ENCODE measurements at regions not wholly inside any gene's neighbourhood (a gene's known extent, or its start where the extent isn't known, plus 50 kb on each side); places are given as distances from the start of the nearest gene placed in this dataset.

GRCh38 chr1:222979561-222979960 lies 163.5 kb downstream of the TLR5 start:
- CTCF ChIA-PET: no interaction called here
- H3K27ac Mint-ChIP-seq: no peak overlapping the region

GRCh38 chr1:222987674-222988076 lies 155.4 kb downstream of the TLR5 start:
- no peak for TF ChIP-seq CTCF (IDR thresholded peaks at IDR 0.05)
- ChIA-PET CTCF (no interaction called here), POLR2A (no interaction called here)
- DNase-seq (no peak), ATAC-seq (ENCODE audit: poor library complexity) (no peak)
- no peaks in the 10 kb centered on the region for H3K27me3 Mint-ChIP-seq
- Histone ChIP-seq H3K4me1 (ENCODE audit: insufficient read depth, low read length) (no peaks in the 10 kb centered on the region), H3K27ac (ENCODE audit: low read depth in 1 of 2, low read length in 2 of 2) (no peak overlapping the region), H3K27me3 (ENCODE audit: control insufficient read depth in 1 of 2, insufficient read depth in 2 of 2, low read length in 2 of 2) (no peaks in the 10 kb centered on the region), H3K36me3 (ENCODE audit: insufficient read depth, low read length) (no peaks in the 10 kb centered on the region), H3K4me3 (ENCODE audit: low read length) (no peak overlapping the region), H3K9me3 (ENCODE audit: control insufficient read depth in 1 of 2, insufficient read depth in 1 of 2, low read length in 2 of 2) (no peaks in the 10 kb centered on the region)
- H3K4me1 Mint-ChIP-seq (ENCODE audit: low read depth): peaks cover 5% of the 10 kb centered on the region
- peaks cover 19% of the 10 kb centered on the region for H3K36me3 Mint-ChIP-seq (ENCODE audit: low read depth)
- no peak overlapping the region for H3K4me3 Mint-ChIP-seq
- no peaks in the 10 kb centered on the region for H3K9me3 Mint-ChIP-seq
- H3K27ac Mint-ChIP-seq: no peak overlapping the region
- intact Hi-C loops (cut with DNase I, micrococcal nuclease): no loop called here

More at GRCh38 chr1:222979561-222979960, 163.5 kb downstream of the TLR5 start:
- ATAC-seq (ENCODE audit: poor library complexity): no peak
- H3K9me3 ChIP-seq (ENCODE audit: control insufficient read depth in 1 of 2, insufficient read depth in 1 of 2, low read length in 2 of 2): no peaks in the 10 kb centered on the region
- H3K4me3 ChIP-seq (ENCODE audit: low read length): no peak overlapping the region
- Mint-ChIP-seq H3K27me3 (no peaks in the 10 kb centered on the region), H3K4me3 (no peak overlapping the region), H3K36me3 (ENCODE audit: low read depth) (no peaks in the 10 kb centered on the region), H3K4me1 (ENCODE audit: low read depth) (no peaks in the 10 kb centered on the region), H3K9me3 (no peaks in the 10 kb centered on the region)
- intact Hi-C loops (cut with DNase I, micrococcal nuclease): no loop called here
- no peaks in the 10 kb centered on the region for H3K36me3 ChIP-seq (ENCODE audit: insufficient read depth, low read length)
- H3K27me3 ChIP-seq (ENCODE audit: control insufficient read depth in 1 of 2, insufficient read depth in 2 of 2, low read length in 2 of 2): no peaks in the 10 kb centered on the region
- H3K4me1 ChIP-seq (ENCODE audit: insufficient read depth, low read length): no peaks in the 10 kb centered on the region
- TF ChIP-seq CTCF (IDR thresholded peaks at IDR 0.05): no peak
- DNase-seq: no peak
- H3K27ac ChIP-seq (ENCODE audit: low read depth in 1 of 2, low read length in 2 of 2): no peak overlapping the region
- POLR2A ChIA-PET: no interaction called here

GRCh38 chr1:222989443-222989842 lies 153.6 kb downstream of the TLR5 start:
- peaks cover 5% of the 10 kb centered on the region for H3K4me1 Mint-ChIP-seq (ENCODE audit: low read depth)
- no peaks in the 10 kb centered on the region for H3K9me3 Mint-ChIP-seq
- CTCF ChIA-PET: no interaction called here
- H3K27ac Mint-ChIP-seq: no peak overlapping the region
- Histone ChIP-seq H3K36me3 (ENCODE audit: insufficient read depth, low read length) (no peaks in the 10 kb centered on the region), H3K4me3 (ENCODE audit: low read length) (no peak overlapping the region), H3K27me3 (ENCODE audit: control insufficient read depth in 1 of 2, insufficient read depth in 2 of 2, low read length in 2 of 2) (no peaks in the 10 kb centered on the region), H3K9me3 (ENCODE audit: control insufficient read depth in 1 of 2, insufficient read depth in 1 of 2, low read length in 2 of 2) (no peaks in the 10 kb centered on the region), H3K4me1 (ENCODE audit: insufficient read depth, low read length) (no peaks in the 10 kb centered on the region), H3K27ac (ENCODE audit: low read depth in 1 of 2, low read length in 2 of 2) (no peak overlapping the region)
- ATAC-seq (ENCODE audit: poor library complexity) (no peak), DNase-seq (no peak)
- intact Hi-C loops (cut with DNase I, micrococcal nuclease): no loop called here
- no peak for TF ChIP-seq CTCF (IDR thresholded peaks at IDR 0.05)
- H3K36me3 Mint-ChIP-seq (ENCODE audit: low read depth): peaks cover 25% of the 10 kb centered on the region
- POLR2A ChIA-PET: no interaction called here
- no peak overlapping the region for H3K4me3 Mint-ChIP-seq
- H3K27me3 Mint-ChIP-seq: no peaks in the 10 kb centered on the region
